Psoas muscle (tissue), 7 donors: ENCODE measurements at regions not wholly inside any gene's neighbourhood (a gene's known extent, or its start where the extent isn't known, plus 50 kb on each side); places are given as distances from the start of the nearest gene placed in this dataset.

Experiments
- ATAC-seq, 4 donors: fragments of 200-7000 bp; cut with Tn5 transposase; one replicate each; pipeline ENCODE4 v1.9.1; 2020; ENCODE audit warnings: moderate library complexity in 3 of 4, mild to moderate bottlenecking in 2 of 4
- DNase-seq, 2 donors: peaks; one replicate each; pipeline ENCODE4 v3.0.0-alpha.2; 2020
- H3K27ac ChIP-seq: fragments of 200-600 bp; one replicate; pipeline ENCODE4 v1.8.0; 2022
- H3K27me3 ChIP-seq, 3 donors: fragments of 200-600 bp in 1 of 3; one replicate each; pipeline versions ENCODE4 v1.6.1 to v1.8.0; 2013 to 2022; ENCODE audit warnings: low read length in 2 of 3, mild to moderate bottlenecking in 2 of 3, moderate library complexity in 1 of 3; ENCODE audit not compliant: insufficient read depth in 3 of 3
- H3K36me3 ChIP-seq, 2 donors: fragments of 200-600 bp in 1 of 2; one replicate each; pipeline versions ENCODE4 v1.6.1 to v1.8.0; 2013 to 2022; ENCODE audit warnings: low read depth in 1 of 2, mild to moderate bottlenecking in 1 of 2, moderate library complexity in 1 of 2; ENCODE audit not compliant: insufficient read depth in 1 of 2
- H3K4me1 ChIP-seq: fragments of 200-600 bp; one replicate; pipeline ENCODE4 v1.8.0; 2022
- H3K4me3 ChIP-seq: fragments of 200-600 bp; one replicate; pipeline ENCODE4 v1.8.0; 2022; ENCODE audit warnings: mild to moderate bottlenecking
- H3K9me3 ChIP-seq: fragments of 200-600 bp; one replicate; pipeline ENCODE4 v1.8.0; 2022
- WGBS, 3 donors: extraction: QIAGEN DNeasy Blood & Tissue Kit; methylation state at CpG; one replicate each; pipeline versions ENCODE4 v1.1.6 to v1.1.7; 2013; 5-methylcytosine and 5-hydroxymethylcytosine counted together
- intact Hi-C, 2 donors: fragments of 100-400 bp; cut with DNase I; formaldehyde crosslinking; loops; one replicate each; pipeline versions ENCODE4 v1.11.0 to v1.14.2; 2022
- TF ChIP-seq, protein P1 (sequence below): fragments of 200-600 bp; IDR thresholded peaks from one replicate; pipeline ENCODE4 v1.8.0; 2022; ENCODE audit warnings: antibody characterized with exemption
- donor health status: healthy with polysubstance abuse.
- donor health status: DM: no; HTN: no; CAD: no; lungs with moderate emphysema.
- donor health status: Bipolar disorder and iron deficiency.
- donor health status: healthy.
- donor health status: DM: yes; HTN: yes; CAD: no.
- donor health status: DM: no; HTN: no; CAD: no.
- donor health status: DM: yes; HTN: yes; CAD: no.

DNA sequence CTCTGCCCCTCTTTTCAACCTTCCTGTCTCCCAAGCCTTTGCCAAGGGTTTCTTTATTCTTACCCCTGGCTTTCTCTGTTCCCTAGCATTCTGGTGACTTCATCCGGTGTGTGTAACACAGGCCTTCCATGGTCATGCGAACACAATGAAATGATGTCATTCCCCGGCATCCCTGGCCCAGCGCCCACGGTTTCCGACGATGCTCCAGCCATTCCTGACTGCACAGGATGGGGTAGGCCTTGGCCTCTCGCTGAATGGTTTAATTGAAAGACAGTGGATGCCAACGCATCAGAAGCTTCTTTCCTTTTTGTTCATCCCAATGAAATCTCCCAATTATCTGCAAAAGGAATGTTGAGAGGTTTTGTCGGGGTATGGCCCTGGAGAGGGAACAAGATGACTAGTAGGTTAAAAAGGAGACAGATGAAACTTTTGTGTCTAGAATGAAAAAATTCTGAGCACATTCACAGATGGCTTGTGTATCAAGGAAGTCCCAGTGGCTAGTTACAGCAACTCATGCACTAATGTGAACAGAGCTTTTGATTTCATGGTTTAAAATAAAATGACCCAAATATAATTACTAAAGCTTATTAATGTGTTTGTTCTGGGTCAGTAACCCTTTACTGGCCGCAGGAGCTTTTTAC is 655.0 kb downstream of the QKI start:
- DNase-seq = peak; percentile 73 to 80
- Histone ChIP-seq H3K27ac (peak overlapping the region; percentile 59), H3K4me3 (no peak overlapping the region), H3K9me3 (no peaks in the 10 kb centered on the region), H3K36me3 (no peaks in the 10 kb centered on the region), H3K4me1 (no peaks in the 10 kb centered on the region), H3K27me3 (no peaks in the 10 kb centered on the region)
- 18 to 32% (median 23%) methylated on average over 11 of the region's 11 CpGs for WGBS, 3 donors
- TF ChIP-seq, protein P1, sequence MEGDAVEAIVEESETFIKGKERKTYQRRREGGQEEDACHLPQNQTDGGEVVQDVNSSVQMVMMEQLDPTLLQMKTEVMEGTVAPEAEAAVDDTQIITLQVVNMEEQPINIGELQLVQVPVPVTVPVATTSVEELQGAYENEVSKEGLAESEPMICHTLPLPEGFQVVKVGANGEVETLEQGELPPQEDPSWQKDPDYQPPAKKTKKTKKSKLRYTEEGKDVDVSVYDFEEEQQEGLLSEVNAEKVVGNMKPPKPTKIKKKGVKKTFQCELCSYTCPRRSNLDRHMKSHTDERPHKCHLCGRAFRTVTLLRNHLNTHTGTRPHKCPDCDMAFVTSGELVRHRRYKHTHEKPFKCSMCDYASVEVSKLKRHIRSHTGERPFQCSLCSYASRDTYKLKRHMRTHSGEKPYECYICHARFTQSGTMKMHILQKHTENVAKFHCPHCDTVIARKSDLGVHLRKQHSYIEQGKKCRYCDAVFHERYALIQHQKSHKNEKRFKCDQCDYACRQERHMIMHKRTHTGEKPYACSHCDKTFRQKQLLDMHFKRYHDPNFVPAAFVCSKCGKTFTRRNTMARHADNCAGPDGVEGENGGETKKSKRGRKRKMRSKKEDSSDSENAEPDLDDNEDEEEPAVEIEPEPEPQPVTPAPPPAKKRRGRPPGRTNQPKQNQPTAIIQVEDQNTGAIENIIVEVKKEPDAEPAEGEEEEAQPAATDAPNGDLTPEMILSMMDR = no peak
- ATAC-seq = peak; percentile 53 to 80 (median 75)
- intact Hi-C loops = no loop called here

DNA sequence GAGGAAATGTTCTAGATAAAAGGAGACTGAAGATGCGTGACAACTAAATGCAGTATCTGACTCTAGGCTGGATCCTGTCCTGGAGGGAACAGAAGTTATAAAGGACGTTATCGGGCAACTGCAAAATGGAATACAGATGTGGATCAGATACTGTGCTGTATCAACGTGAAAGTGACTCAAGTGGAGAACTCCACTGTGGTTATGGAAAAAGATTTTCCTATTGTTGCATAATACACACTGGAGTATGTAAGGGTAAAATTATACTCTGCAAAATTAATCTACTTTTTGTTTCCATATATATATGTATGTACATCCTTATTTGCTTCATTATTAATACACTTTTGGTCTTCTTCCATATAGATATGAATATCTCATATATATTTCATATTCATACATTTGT is 654.0 kb downstream of the QKI start:
- DNase-seq (no peak), ATAC-seq (no peak)
- TF ChIP-seq, protein P1 = no peak
- intact Hi-C loops = no loop called here
- Histone ChIP-seq H3K27me3 (no peaks in the 10 kb centered on the region), H3K27ac (no peak overlapping the region), H3K4me3 (no peak overlapping the region), H3K4me1 (no peaks in the 10 kb centered on the region), H3K36me3 (no peaks in the 10 kb centered on the region), H3K9me3 (no peaks in the 10 kb centered on the region)
- 79 to 88% (median 84%) methylated on average over 4 of the region's 4 CpGs for WGBS, 3 donors

DNA sequence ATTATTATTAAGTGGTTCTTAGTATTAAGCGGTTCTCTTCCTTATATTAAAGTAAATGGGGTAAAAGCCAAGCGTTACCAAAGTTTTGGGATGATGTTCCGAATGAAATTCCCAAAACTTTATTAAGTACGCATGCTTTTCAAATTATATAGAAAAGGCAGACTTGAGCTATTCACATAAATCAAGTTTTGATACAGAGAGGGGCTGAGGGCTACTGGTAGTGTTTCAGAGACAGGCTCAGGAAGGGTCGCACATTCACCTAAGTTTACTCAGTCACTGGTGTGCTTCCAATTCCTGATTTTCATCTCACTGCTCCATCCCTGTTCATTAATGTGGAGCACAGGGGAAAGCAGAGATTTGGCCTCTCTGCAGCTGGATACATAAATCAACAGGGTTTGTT is 652.2 kb downstream of the QKI start:
- no peak overlapping the region for H3K4me3 ChIP-seq
- TF ChIP-seq, protein P1 = no peak

DNA sequence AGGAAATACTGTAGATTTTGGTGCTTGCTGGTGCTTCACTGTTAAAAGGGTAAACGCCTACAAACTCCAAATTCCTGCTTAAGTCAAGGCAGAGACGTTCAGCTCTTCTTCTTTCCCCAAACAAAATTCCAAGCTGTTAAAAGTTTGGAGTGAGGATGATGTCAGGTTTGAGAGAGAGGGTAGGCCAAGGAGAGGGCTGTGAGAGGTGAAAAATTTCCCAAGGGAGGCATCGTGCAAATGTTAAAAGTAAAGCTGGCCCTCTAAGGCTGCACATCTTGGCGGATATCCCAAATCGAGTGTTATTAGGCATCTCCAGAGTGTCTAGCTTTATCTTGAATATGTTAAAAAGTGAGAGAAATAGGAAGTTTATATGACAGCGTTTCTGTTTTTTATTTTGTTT is 651.8 kb downstream of the QKI start:
- Histone ChIP-seq H3K9me3 (no peaks in the 10 kb centered on the region), H3K36me3 (no peaks in the 10 kb centered on the region), H3K4me3 (no peak overlapping the region), H3K27me3 (no peaks in the 10 kb centered on the region), H3K27ac (no peak overlapping the region), H3K4me1 (peaks cover 4% of the 10 kb centered on the region)
- WGBS, 3 donors = 66 to 69% (median 69%) methylated on average over 6 of the region's 6 CpGs
- intact Hi-C loops = no loop called here
- DNase-seq (no peak), ATAC-seq (no peak)
- TF ChIP-seq, protein P1 = no peak

More for the DNA sequence above, 652.2 kb downstream of the QKI start:
- peaks cover 4% of the 10 kb centered on the region for H3K4me1 ChIP-seq
- H3K27ac ChIP-seq = no peak overlapping the region
- no peak for ATAC-seq
- no peaks in the 10 kb centered on the region for H3K27me3 ChIP-seq
- intact Hi-C loops = no loop called here
- no peaks in the 10 kb centered on the region for H3K36me3 ChIP-seq
- 87 to 91% (median 87%) methylated on average over 5 of the region's 5 CpGs for WGBS, 3 donors
- H3K9me3 ChIP-seq = no peaks in the 10 kb centered on the region
- no peak for DNase-seq

DNA sequence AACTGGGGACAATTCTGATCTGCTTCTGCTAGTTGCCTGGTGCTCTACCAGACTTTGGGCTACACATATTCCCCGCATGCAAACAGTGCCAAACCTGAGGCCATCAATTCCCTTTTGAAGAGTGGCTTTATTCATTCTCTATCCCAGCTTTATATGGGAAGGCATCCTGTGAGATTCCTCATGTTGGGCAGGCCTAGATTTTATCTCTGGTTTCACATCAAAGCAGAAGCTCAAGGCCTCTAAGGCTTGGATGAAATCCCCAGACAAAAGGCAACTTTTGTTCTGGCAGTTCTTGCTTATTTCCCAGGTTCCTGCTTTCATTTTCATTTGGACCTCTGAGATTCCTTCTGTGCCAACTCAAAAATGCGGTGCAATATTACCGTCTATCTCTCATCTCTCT is 648.8 kb downstream of the QKI start:
- Histone ChIP-seq H3K4me3 (no peak overlapping the region), H3K27ac (no peak overlapping the region), H3K9me3 (no peaks in the 10 kb centered on the region), H3K4me1 (peaks cover 4% of the 10 kb centered on the region), H3K27me3 (no peaks in the 10 kb centered on the region), H3K36me3 (no peaks in the 10 kb centered on the region)
- intact Hi-C loops = no loop called here
- ATAC-seq = no peak
- DNase-seq = no peak
- TF ChIP-seq, protein P1 = no peak
- 37 to 59% (median 41%) methylated on average over 3 of the region's 3 CpGs for WGBS, 3 donors
